D721Med (cell line): ENCODE measurements at regions not wholly inside any gene's neighbourhood (a gene's known extent, or its start where the extent isn't known, plus 50 kb on each side); places are given as distances from the start of the nearest gene placed in this dataset.

ENCODE experiments used
- DNase-seq: peaks from one replicate; pipeline ENCODE4 v3.0.0; 2011; ENCODE audit warnings: low spot score; ENCODE audit not compliant: insufficient read length
- FAIRE-seq: peaks from 2 replicates; lab custom pipeline; 2011; peaks lifted over from hg19 to GRCh38; lab: Jason Lieb, UNC
- CTCF ChIP-seq: IDR thresholded peaks from 2 replicates; pipeline ENCODE4 v1.5.1; 2012; ENCODE audit warnings: mild to moderate bottlenecking, control low read depth; ENCODE audit not compliant: insufficient read depth; ENCODE audit errors: missing control alignments

DNA sequence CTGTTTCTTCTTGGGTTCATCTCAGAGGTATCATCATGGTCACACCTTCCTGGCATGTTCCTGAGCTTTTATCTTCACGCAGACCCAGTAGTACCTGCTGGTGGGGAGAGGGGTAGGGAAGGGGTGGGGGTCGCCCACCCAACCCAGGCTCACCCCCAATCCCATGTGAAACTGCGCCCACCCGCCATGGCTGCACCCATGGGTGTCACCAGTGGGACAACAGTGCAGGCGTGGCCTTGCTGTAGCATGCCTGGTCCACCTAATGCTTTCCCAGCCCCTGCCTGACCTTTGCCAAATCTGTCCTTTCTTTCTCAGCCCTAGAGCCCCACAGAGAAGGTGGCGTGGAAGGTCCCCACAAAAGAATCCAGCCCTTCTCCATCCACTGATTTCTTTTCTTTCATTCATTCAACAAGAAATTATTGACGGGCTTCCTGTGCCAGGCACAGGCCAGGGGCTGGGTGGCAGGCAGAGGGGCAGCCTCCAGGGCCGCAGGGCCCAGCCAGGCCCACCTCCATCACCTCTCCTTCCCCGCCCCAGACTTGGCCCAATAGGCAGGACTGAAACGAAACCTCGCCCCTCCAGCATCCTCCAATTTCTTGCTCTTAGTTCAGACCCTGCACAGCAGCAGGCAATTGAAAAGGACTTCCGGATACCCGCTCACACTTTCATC lies 79.1 kb upstream of the TNRC6C start:
- no peak for FAIRE-seq

GRCh38 chr17:77879896-77880280 lies 78.6 kb upstream of the TNRC6C start:
- DNase-seq (no peak), FAIRE-seq (no peak)
- TF ChIP-seq CTCF, result no peak

More for the DNA sequence above, 79.1 kb upstream of the TNRC6C start:
- DNase-seq, result no peak
- no peak for TF ChIP-seq CTCF

GRCh38 chr17:77880711-77881450 lies 77.6 kb upstream of the TNRC6C start:
- DNase-seq (no peak), FAIRE-seq (no peak)
- TF ChIP-seq CTCF, result no peak

DNA sequence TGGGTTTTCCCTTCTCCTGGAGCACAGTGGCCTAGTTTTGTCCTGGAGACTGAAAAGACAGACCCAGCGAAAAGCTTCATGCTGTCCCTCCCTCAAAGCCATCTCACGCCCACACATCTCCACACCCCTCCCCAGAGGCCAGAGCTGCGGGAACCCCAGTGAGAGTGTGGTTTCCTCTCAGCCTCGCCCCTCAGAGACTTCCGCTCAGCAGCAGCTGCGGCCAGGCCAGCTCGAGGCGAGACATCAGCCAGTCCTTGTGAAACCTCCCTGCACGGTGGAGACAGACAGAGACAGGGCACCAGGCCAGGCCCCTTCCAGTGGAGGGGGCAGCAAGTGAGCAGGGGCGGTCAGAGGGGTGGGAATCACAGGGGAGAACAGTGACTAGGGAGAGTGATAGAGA lies 77.0 kb upstream of the TNRC6C start:
- no peak for FAIRE-seq

DNA sequence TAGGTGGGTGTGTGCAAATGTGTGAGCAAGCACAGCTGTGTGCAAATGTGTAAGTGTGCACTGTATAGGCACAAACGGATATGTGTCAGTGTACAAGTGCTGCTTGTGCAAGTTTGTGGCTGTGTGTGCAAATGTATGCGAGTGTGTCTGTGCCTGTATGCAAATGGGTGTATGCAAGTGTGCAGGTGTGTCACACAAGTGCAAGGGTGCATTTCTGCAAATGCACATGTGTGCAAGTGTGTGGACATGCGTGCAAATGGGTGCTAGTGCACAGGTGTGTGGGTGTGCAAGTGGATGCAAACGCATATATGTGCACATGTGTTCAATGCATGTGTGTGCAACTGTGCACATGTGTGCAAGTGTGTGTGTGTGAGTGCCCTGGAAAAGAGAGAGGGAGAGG lies 76.5 kb upstream of the TNRC6C start:
- FAIRE-seq, result no peak
- no peak for DNase-seq
- TF ChIP-seq CTCF, result no peak

More for the DNA sequence above, 77.0 kb upstream of the TNRC6C start:
- no peak for TF ChIP-seq CTCF
- no peak for DNase-seq

DNA sequence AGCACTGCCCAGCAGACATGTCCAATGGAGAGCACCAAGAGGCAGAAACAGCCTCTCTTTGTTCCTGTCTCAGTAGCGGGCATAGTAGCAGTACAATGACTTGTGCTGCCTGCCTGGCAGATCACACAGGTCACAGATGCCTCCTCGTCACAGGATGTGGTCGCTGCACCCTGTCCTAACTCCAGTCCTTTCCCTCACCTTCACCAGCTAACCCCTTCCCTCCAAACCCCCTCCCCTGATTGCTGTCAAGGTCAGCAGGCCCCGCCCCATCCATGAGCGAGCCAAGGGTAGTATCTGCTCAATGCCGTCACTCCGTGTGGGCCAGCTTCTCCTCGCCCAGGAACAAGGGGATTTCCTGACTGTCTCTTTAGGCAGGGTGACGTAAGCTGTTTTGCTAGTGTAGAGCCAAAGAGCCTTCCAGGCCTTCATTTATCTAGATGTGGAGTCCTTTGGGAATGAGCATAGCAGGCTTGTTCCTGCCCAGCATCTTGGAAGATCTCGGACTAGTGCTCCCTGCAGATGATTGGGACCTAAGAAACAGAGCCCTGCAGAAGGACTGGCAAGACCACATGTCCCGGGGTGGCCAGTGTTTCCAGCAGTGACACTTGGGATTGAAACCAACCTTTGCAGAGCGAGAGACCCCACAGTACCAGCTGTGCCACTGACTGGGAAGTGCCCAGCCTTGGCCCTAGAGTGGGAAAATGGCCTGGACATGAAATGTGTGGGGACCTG lies 75.9 kb upstream of the TNRC6C start:
- no peak for DNase-seq
- TF ChIP-seq CTCF, result no peak
- no peak for FAIRE-seq

DNA sequence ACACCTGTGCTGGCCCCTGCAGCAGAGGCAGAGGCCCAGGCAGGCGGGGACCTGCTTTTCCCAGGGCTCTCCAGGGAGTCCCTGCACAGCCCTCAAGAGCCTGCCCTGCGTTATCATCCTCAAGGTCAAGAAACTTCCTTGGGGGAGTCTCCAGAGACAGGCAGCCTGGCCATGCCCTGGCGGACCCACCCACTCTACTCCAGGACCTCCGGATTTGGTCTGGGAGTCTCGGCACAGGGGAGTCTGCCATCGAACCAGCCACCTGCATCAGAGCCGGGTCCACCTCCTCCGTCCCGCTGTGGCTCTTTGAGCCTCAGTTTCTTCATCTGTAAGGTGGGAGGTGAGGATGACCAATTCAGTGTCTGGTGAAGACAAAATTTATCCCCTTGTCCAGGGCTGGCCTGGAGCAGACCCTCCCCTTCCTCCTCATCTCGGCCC lies 75.3 kb upstream of the TNRC6C start:
- no peak for DNase-seq
- FAIRE-seq, result no peak
- TF ChIP-seq CTCF, result no peak
